ENCODE measurements at regions not wholly inside any gene's neighbourhood (a gene's known extent, or its start where the extent isn't known, plus 50 kb on each side); places are given as distances from the start of the nearest gene placed in this dataset.

- no peak overlapping the region for H3K9ac ChIP-seq (replicated peaks; ENCODE audit: extremely low read depth, insufficient read depth, low read length)
Observed at GRCh38 chr4:84151574-84151973, 347.5 kb downstream of the NKX6-1 start.

More at GRCh38 chr4:84151574-84151973, 347.5 kb downstream of the NKX6-1 start:
- DNase-seq (ENCODE audit: low read depth, low spot score) = no peak
- POLR2A ChIA-PET = no interaction called here
- intact Hi-C loops (cut with micrococcal nuclease) (no loop called here), dilution Hi-C loops (cut with MboI; ENCODE audit: extremely low pct_ligation_motif_present, low sequenced_read_pairs) (no loop called here)
- H3K36me3 ChIP-seq (ENCODE audit: control insufficient read depth in 2 of 2, extremely low read depth in 1 of 2, insufficient read depth in 2 of 2, low read length in 2 of 2) = no peaks in the 10 kb centered on the region
- CTCF ChIA-PET = no interaction called here
- H3K4me2 ChIP-seq (ENCODE audit: insufficient read depth, low read length) = no peak overlapping the region
- H3K4me1 ChIP-seq (ENCODE audit: control insufficient read depth, extremely low read depth, insufficient read depth, low read length) = no peaks in the 10 kb centered on the region
- H3K9me3 ChIP-seq (replicated peaks; ENCODE audit: control insufficient read depth, insufficient read depth, low read length) = no peaks in the 10 kb centered on the region
- FAIRE-seq = no peak
- TF ChIP-seq CTCF (IDR thresholded peaks at IDR 0.05; ENCODE audit: extremely low read depth in 1 of 2, insufficient read depth in 1 of 2, low read depth in 1 of 2, low read length in 2 of 2) (no peak), POLR2A (IDR thresholded peaks at IDR 0.05; ENCODE audit: low read depth, low read length) (no peak), POLR2AphosphoS5 (IDR thresholded peaks at IDR 0.05; ENCODE audit: insufficient read depth, low read depth, low read length) (no peak), EZH2 (IDR thresholded peaks at IDR 0.05; ENCODE audit: borderline replicate concordance, low read depth, low read length, severe bottlenecking) (no peak), MYC (IDR thresholded peaks at IDR 0.05; ENCODE audit: low read depth, low read length) (no peak), MAX (IDR thresholded peaks at IDR 0.05; ENCODE audit: insufficient read depth, insufficient read length) (no peak), FOS (IDR thresholded peaks at IDR 0.05; ENCODE audit: borderline replicate concordance, insufficient read depth, low read length) (no peak), JUN (IDR thresholded peaks at IDR 0.05; ENCODE audit: borderline replicate concordance, insufficient read depth, insufficient read length, low read depth) (no peak), GATA2 (IDR thresholded peaks at IDR 0.05; ENCODE audit: insufficient read depth, insufficient read length, low read depth, low read length) (no peak)
- H3K27me3 ChIP-seq (ENCODE audit: control insufficient read depth in 2 of 2, insufficient read depth in 2 of 2, low read length in 2 of 2) = no peaks in the 10 kb centered on the region
- no TSS peak for BruUV-seq (replicated peaks)
- H4K20me1 ChIP-seq (replicated peaks; ENCODE audit: control insufficient read depth, extremely low read depth, insufficient read depth, low read length) = no peaks in the 10 kb centered on the region
- H3K9me1 ChIP-seq (replicated peaks; ENCODE audit: control insufficient read depth, extremely low read depth, insufficient read depth, low read length) = no peaks in the 10 kb centered on the region
- no peak overlapping the region for H2AFZ ChIP-seq (ENCODE audit: low read depth, low read length)
- no peaks in the 10 kb centered on the region for H3K79me2 ChIP-seq (ENCODE audit: control insufficient read depth, insufficient read depth, low read length)
- H3K4me3 ChIP-seq (replicated peaks in 1 of 3; ENCODE audit: insufficient read depth in 1 of 3, low read depth in 1 of 3, low read length in 3 of 3) = no peak overlapping the region
- H3K27ac ChIP-seq (ENCODE audit: insufficient read depth, low read depth, low read length) = no peak overlapping the region
